ENCODE measurements at regions not wholly inside any gene's neighbourhood (a gene's known extent, or its start where the extent isn't known, plus 50 kb on each side); places are given as distances from the start of the nearest gene placed in this dataset.
"Not testable (repeated sequence)": the region's sequence is repeated elsewhere in the genome, so short reads cannot be mapped to it uniquely, and the experiment has no call there.

- Histone ChIP-seq H3K4me1 (ENCODE audit: control insufficient read depth, insufficient read depth, low read length) (no peaks in the 10 kb centered on the region), H3K4me3 (ENCODE audit: low read depth, low read length) (no peak overlapping the region), H3K9me3 (ENCODE audit: control insufficient read depth, insufficient read depth, low read length) (no peaks in the 10 kb centered on the region), H3K36me3 (ENCODE audit: control insufficient read depth, insufficient read depth, low read length) (no peaks in the 10 kb centered on the region), H3K27me3 (ENCODE audit: control insufficient read depth, insufficient read depth, low read length) (no peaks in the 10 kb centered on the region), H3K9ac (ENCODE audit: low read depth, low read length) (no peak overlapping the region)
Measured at GRCh38 chr1:220966041-220966440, 86.8 kb downstream of the HLX start.

GRCh38 chr1:220966473-220966872 lies 87.2 kb downstream of the HLX start:
- Histone ChIP-seq H3K4me3 (ENCODE audit: low read depth, low read length) (no peak overlapping the region), H3K27me3 (ENCODE audit: control insufficient read depth, insufficient read depth, low read length) (no peaks in the 10 kb centered on the region), H3K4me1 (ENCODE audit: control insufficient read depth, insufficient read depth, low read length) (no peaks in the 10 kb centered on the region), H3K9me3 (ENCODE audit: control insufficient read depth, insufficient read depth, low read length) (no peaks in the 10 kb centered on the region), H3K36me3 (ENCODE audit: control insufficient read depth, insufficient read depth, low read length) (no peaks in the 10 kb centered on the region), H3K9ac (ENCODE audit: low read depth, low read length) (no peak overlapping the region)

GRCh38 chr1:220966881-220967611 lies 87.8 kb downstream of the HLX start:
- no peaks in the 10 kb centered on the region for H3K4me1 ChIP-seq (ENCODE audit: control insufficient read depth, insufficient read depth, low read length)
- no peak overlapping the region for H3K9ac ChIP-seq (ENCODE audit: low read depth, low read length)
- H3K36me3 ChIP-seq (ENCODE audit: control insufficient read depth, insufficient read depth, low read length): no peaks in the 10 kb centered on the region
- H3K27me3 ChIP-seq (ENCODE audit: control insufficient read depth, insufficient read depth, low read length): no peaks in the 10 kb centered on the region
- no peak overlapping the region for H3K4me3 ChIP-seq (ENCODE audit: low read depth, low read length)
- no peaks in the 10 kb centered on the region for H3K9me3 ChIP-seq (ENCODE audit: control insufficient read depth, insufficient read depth, low read length)

GRCh38 chr1:220967911-220968310 lies 88.7 kb downstream of the HLX start:
- H3K9me3 ChIP-seq (ENCODE audit: control insufficient read depth, insufficient read depth, low read length): no peaks in the 10 kb centered on the region
- H3K27me3 ChIP-seq (ENCODE audit: control insufficient read depth, insufficient read depth, low read length): no peaks in the 10 kb centered on the region
- no peak overlapping the region for H3K4me3 ChIP-seq (ENCODE audit: low read depth, low read length)
- H3K9ac ChIP-seq (ENCODE audit: low read depth, low read length): no peak overlapping the region
- no peaks in the 10 kb centered on the region for H3K36me3 ChIP-seq (ENCODE audit: control insufficient read depth, insufficient read depth, low read length)
- no peaks in the 10 kb centered on the region for H3K4me1 ChIP-seq (ENCODE audit: control insufficient read depth, insufficient read depth, low read length)

GRCh38 chr1:220969281-220969680 lies 90.0 kb downstream of the HLX start:
- not testable (repeated sequence) for H3K27me3 ChIP-seq (ENCODE audit: control insufficient read depth, insufficient read depth, low read length); H3K4me3 ChIP-seq (ENCODE audit: low read depth, low read length); H3K9ac ChIP-seq (ENCODE audit: low read depth, low read length)

GRCh38 chr1:220970311-220970710 lies 91.1 kb downstream of the HLX start:
- Histone ChIP-seq H3K4me3 (ENCODE audit: low read depth, low read length) (no peak overlapping the region), H3K9me3 (ENCODE audit: control insufficient read depth, insufficient read depth, low read length) (no peaks in the 10 kb centered on the region), H3K27me3 (ENCODE audit: control insufficient read depth, insufficient read depth, low read length) (no peaks in the 10 kb centered on the region), H3K9ac (ENCODE audit: low read depth, low read length) (no peak overlapping the region), H3K36me3 (ENCODE audit: control insufficient read depth, insufficient read depth, low read length) (no peaks in the 10 kb centered on the region), H3K4me1 (ENCODE audit: control insufficient read depth, insufficient read depth, low read length) (no peaks in the 10 kb centered on the region)

More at GRCh38 chr1:220969281-220969680, 90.0 kb downstream of the HLX start:
- H3K9me3 ChIP-seq (ENCODE audit: control insufficient read depth, insufficient read depth, low read length); H3K4me1 ChIP-seq (ENCODE audit: control insufficient read depth, insufficient read depth, low read length); H3K36me3 ChIP-seq (ENCODE audit: control insufficient read depth, insufficient read depth, low read length): not testable (repeated sequence)

GRCh38 chr1:220971221-220971620 lies 92.0 kb downstream of the HLX start:
- H3K4me3 ChIP-seq (ENCODE audit: low read depth, low read length): no peak overlapping the region
- no peak overlapping the region for H3K9ac ChIP-seq (ENCODE audit: low read depth, low read length)
- no peaks in the 10 kb centered on the region for H3K36me3 ChIP-seq (ENCODE audit: control insufficient read depth, insufficient read depth, low read length)
- H3K27me3 ChIP-seq (ENCODE audit: control insufficient read depth, insufficient read depth, low read length): no peaks in the 10 kb centered on the region
- H3K4me1 ChIP-seq (ENCODE audit: control insufficient read depth, insufficient read depth, low read length): no peaks in the 10 kb centered on the region
- no peaks in the 10 kb centered on the region for H3K9me3 ChIP-seq (ENCODE audit: control insufficient read depth, insufficient read depth, low read length)

- H3K4me1 ChIP-seq (ENCODE audit: control insufficient read depth, insufficient read depth, low read length): no peaks in the 10 kb centered on the region
- H3K27me3 ChIP-seq (ENCODE audit: control insufficient read depth, insufficient read depth, low read length): no peaks in the 10 kb centered on the region
- no peak overlapping the region for H3K9ac ChIP-seq (ENCODE audit: low read depth, low read length)
- H3K9me3 ChIP-seq (ENCODE audit: control insufficient read depth, insufficient read depth, low read length): no peaks in the 10 kb centered on the region
- no peak overlapping the region for H3K4me3 ChIP-seq (ENCODE audit: low read depth, low read length)
- no peaks in the 10 kb centered on the region for H3K36me3 ChIP-seq (ENCODE audit: control insufficient read depth, insufficient read depth, low read length)
Measured at GRCh38 chr1:220974431-220974830, 95.2 kb downstream of the HLX start.

GRCh38 chr1:220976390-220976789 lies 97.1 kb downstream of the HLX start:
- Histone ChIP-seq H3K36me3 (ENCODE audit: control insufficient read depth, insufficient read depth, low read length) (no peaks in the 10 kb centered on the region), H3K9me3 (ENCODE audit: control insufficient read depth, insufficient read depth, low read length) (no peaks in the 10 kb centered on the region), H3K27me3 (ENCODE audit: control insufficient read depth, insufficient read depth, low read length) (no peaks in the 10 kb centered on the region), H3K4me3 (ENCODE audit: low read depth, low read length) (no peak overlapping the region), H3K9ac (ENCODE audit: low read depth, low read length) (no peak overlapping the region), H3K4me1 (ENCODE audit: control insufficient read depth, insufficient read depth, low read length) (no peaks in the 10 kb centered on the region)

- no peaks in the 10 kb centered on the region for H3K9me3 ChIP-seq (ENCODE audit: control insufficient read depth, insufficient read depth, low read length)
- no peaks in the 10 kb centered on the region for H3K27me3 ChIP-seq (ENCODE audit: control insufficient read depth, insufficient read depth, low read length)
- no peak overlapping the region for H3K4me3 ChIP-seq (ENCODE audit: low read depth, low read length)
- no peak overlapping the region for H3K9ac ChIP-seq (ENCODE audit: low read depth, low read length)
- H3K36me3 ChIP-seq (ENCODE audit: control insufficient read depth, insufficient read depth, low read length): no peaks in the 10 kb centered on the region
- no peaks in the 10 kb centered on the region for H3K4me1 ChIP-seq (ENCODE audit: control insufficient read depth, insufficient read depth, low read length)
Measured at GRCh38 chr1:220979371-220979770, 100.1 kb downstream of the HLX start.

GRCh38 chr1:220982686-220983085 lies 103.4 kb downstream of the HLX start:
- no peaks in the 10 kb centered on the region for H3K36me3 ChIP-seq (ENCODE audit: control insufficient read depth, insufficient read depth, low read length)
- no peak overlapping the region for H3K9ac ChIP-seq (ENCODE audit: low read depth, low read length)
- no peaks in the 10 kb centered on the region for H3K9me3 ChIP-seq (ENCODE audit: control insufficient read depth, insufficient read depth, low read length)

GRCh38 chr1:220983877-220984635 lies 104.8 kb downstream of the HLX start:
- no peak overlapping the region for H3K4me3 ChIP-seq (ENCODE audit: low read depth, low read length)
- H3K36me3 ChIP-seq (ENCODE audit: control insufficient read depth, insufficient read depth, low read length): no peaks in the 10 kb centered on the region
- H3K4me1 ChIP-seq (ENCODE audit: control insufficient read depth, insufficient read depth, low read length): no peaks in the 10 kb centered on the region
- no peaks in the 10 kb centered on the region for H3K9me3 ChIP-seq (ENCODE audit: control insufficient read depth, insufficient read depth, low read length)
- H3K9ac ChIP-seq (ENCODE audit: low read depth, low read length): no peak overlapping the region
- no peaks in the 10 kb centered on the region for H3K27me3 ChIP-seq (ENCODE audit: control insufficient read depth, insufficient read depth, low read length)

More at GRCh38 chr1:220982686-220983085, 103.4 kb downstream of the HLX start:
- Histone ChIP-seq H3K4me3 (ENCODE audit: low read depth, low read length) (no peak overlapping the region), H3K4me1 (ENCODE audit: control insufficient read depth, insufficient read depth, low read length) (no peaks in the 10 kb centered on the region), H3K27me3 (ENCODE audit: control insufficient read depth, insufficient read depth, low read length) (no peaks in the 10 kb centered on the region)
